B cell (primary cell): ENCODE measurements at regions not wholly inside any gene's neighbourhood (a gene's known extent, or its start where the extent isn't known, plus 50 kb on each side); places are given as distances from the start of the nearest gene placed in this dataset.

Source experiments
- ATAC-seq: fragments of 200-7000 bp; cut with Tn5 transposase; one replicate; pipeline ENCODE4 v1.10.0; 2021; ENCODE audit warnings: low read depth, mild to moderate bottlenecking, moderate number of reproducible peaks, moderate library complexity
- CTCF ChIA-PET: fragments of 350-600 bp; sonication (Branson Sonifier 250); formaldehyde crosslinking; loops from one replicate; lab custom pipeline; 2021; ENCODE audit warnings: antibody characterized with exemption, inconsistent platforms; lab: Charles Lee
- POLR2A ChIA-PET: fragments of 350-600 bp; sonication (Branson Sonifier 250); formaldehyde crosslinking; loops from one replicate; lab custom pipeline; 2021; ENCODE audit warnings: antibody characterized with exemption; lab: Charles Lee
- DNase-seq: peaks from one replicate; pipeline ENCODE4 v3.0.0; 2013
- H2AFZ ChIP-seq: 2 replicates; pipeline ENCODE4 v1.6.1; 2012; ENCODE audit warnings: mild to moderate bottlenecking, low read depth, low read length; ENCODE audit not compliant: insufficient read depth, poor library complexity, severe bottlenecking
- H3K27ac ChIP-seq, 2 donors: 1 replicate in 1 of 2; 2 replicates in 1 of 2; pipeline ENCODE4 v1.5.1; 2012 to 2013; ENCODE audit warnings: low read length in 2 of 2, mild to moderate bottlenecking in 2 of 2, moderate library complexity in 1 of 2
- H3K27me3 ChIP-seq, 4 experiments: fragments of 200-600 bp in 1 of 4; sonication (generic) in 1 of 4; replicated peaks in 1 of 4; 1 replicate in 2 of 4; 2 replicates in 2 of 4; pipeline versions ENCODE4 v1.6.1 to v1.7.0; 2013 to 2016; ENCODE audit warnings: low read length in 3 of 4, mild to moderate bottlenecking in 2 of 4, mixed read lengths in 1 of 4, moderate library complexity in 1 of 4; ENCODE audit not compliant: insufficient read depth in 4 of 4, control insufficient read depth in 3 of 4; ENCODE audit errors: control extremely low read depth in 1 of 4
- H3K36me3 ChIP-seq, 2 experiments: replicated peaks in 1 of 2; 1 replicate in 1 of 2; 2 replicates in 1 of 2; pipeline versions ENCODE4 v1.6.1 to v1.7.1; 2013; ENCODE audit warnings: low read length in 1 of 2; ENCODE audit not compliant: insufficient read depth in 2 of 2, control insufficient read depth in 1 of 2; ENCODE audit errors: control extremely low read depth in 1 of 2, extremely low read depth in 1 of 2
- H3K4me1 ChIP-seq, 2 donors: fragments of 200-600 bp in 1 of 2; sonication (generic) in 1 of 2; 1 replicate in 1 of 2; 2 replicates in 1 of 2; pipeline versions ENCODE4 v1.5.1 to v1.6.1; 2013 to 2017; ENCODE audit warnings: low read length in 2 of 2; ENCODE audit not compliant: control insufficient read depth in 2 of 2, insufficient read depth in 2 of 2
- H3K4me2 ChIP-seq: replicated peaks from 2 replicates; pipeline ENCODE3; 2012; ENCODE audit warnings: mild to moderate bottlenecking, low read depth, low read length; ENCODE audit not compliant: poor library complexity, severe bottlenecking
- H3K4me3 ChIP-seq, 5 experiments: fragments of 200-600 bp in 1 of 5; sonication (generic) in 1 of 5; 1 replicate in 3 of 5; 2 replicates in 2 of 5; pipeline versions ENCODE4 v1.5.1 to v1.7.0; 2011 to 2016; ENCODE audit warnings: low read length in 4 of 5, mild to moderate bottlenecking in 4 of 5, low read depth in 2 of 5, control low read depth in 1 of 5, moderate library complexity in 1 of 5; ENCODE audit not compliant: insufficient read depth in 1 of 5; ENCODE audit errors: control extremely low read depth in 1 of 5, extremely low read depth in 1 of 5
- H3K79me2 ChIP-seq: fragments of 200-600 bp; sonication (generic); one replicate; pipeline ENCODE4 v1.6.0; 2016; ENCODE audit warnings: low read length; ENCODE audit not compliant: control insufficient read depth, insufficient read depth
- H3K9ac ChIP-seq: fragments of 200-600 bp; sonication (generic); 2 replicates; pipeline ENCODE4 v1.6.1; 2017; ENCODE audit warnings: mild to moderate bottlenecking, low read length, moderate library complexity
- H3K9me3 ChIP-seq, 3 donors: one replicate each; pipeline versions ENCODE4 v1.6.1 to v1.7.1; 2013; ENCODE audit warnings: low read length in 2 of 3; ENCODE audit not compliant: control insufficient read depth in 2 of 3, insufficient read depth in 1 of 3; ENCODE audit errors: control extremely low read depth in 1 of 3
- H4K20me1 ChIP-seq: 2 replicates; pipeline ENCODE4 v1.6.0; 2012; ENCODE audit warnings: mild to moderate bottlenecking, low read length; ENCODE audit not compliant: insufficient read depth, control insufficient read depth, poor library complexity, severe bottlenecking
- H3K27ac Mint-ChIP-seq: one replicate; pipeline ENCODE4 v1.8.0; 2021; ENCODE audit warnings: mixed read lengths
- H3K27me3 Mint-ChIP-seq: one replicate; pipeline ENCODE4 v1.8.0; 2021; ENCODE audit warnings: mixed read lengths
- H3K4me1 Mint-ChIP-seq: one replicate; pipeline ENCODE4 v1.8.0; 2021; ENCODE audit warnings: mixed read lengths
- H3K4me3 Mint-ChIP-seq: one replicate; pipeline ENCODE4 v1.8.0; 2021; ENCODE audit warnings: mixed read lengths
- H3K9me3 Mint-ChIP-seq: one replicate; pipeline ENCODE4 v1.8.0; 2022; ENCODE audit warnings: mixed read lengths; ENCODE audit not compliant: insufficient read depth
- EZH2 ChIP-seq: IDR thresholded peaks from 2 replicates; pipeline ENCODE4 v1.6.1; 2012; ENCODE audit warnings: borderline replicate concordance, low read depth, mild to moderate bottlenecking, moderate library complexity, low read length; ENCODE audit not compliant: insufficient read depth, poor library complexity, severe bottlenecking
- WGBS: methylation state at CpG from one replicate; pipeline ENCODE4 v1.1.5; 2013; ENCODE audit warnings: missing lambda C conversion rate; ENCODE audit not compliant: insufficient coverage; 5-methylcytosine and 5-hydroxymethylcytosine counted together
- intact Hi-C: fragments of 100-400 bp; cut with micrococcal nuclease; formaldehyde crosslinking; loops from one replicate; pipeline ENCODE4 v1.10.0; 2022
- TF ChIP-seq, protein P1 (sequence below): fragments of 200-600 bp; IDR thresholded peaks from one replicate; pipeline ENCODE4 v1.8.0; 2022; ENCODE audit warnings: antibody characterized with exemption, mild to moderate bottlenecking

- intact Hi-C loops: no loop called here
- ChIA-PET POLR2A (no interaction called here), CTCF (no interaction called here)
- no peak for ATAC-seq
- no peak for DNase-seq
- Histone ChIP-seq H4K20me1 (no peaks in the 10 kb centered on the region), H3K27ac (no peak overlapping the region), H3K79me2 (no peaks in the 10 kb centered on the region), H3K27me3 (no peaks in the 10 kb centered on the region), H3K4me3 (no peak overlapping the region), H3K4me1 (no peaks in the 10 kb centered on the region), H3K36me3 (no peaks in the 10 kb centered on the region), H2AFZ (no peak overlapping the region), H3K9ac (no peak overlapping the region), H3K9me3 (peaks cover 0 to 7% (median 0%) of the 10 kb centered on the region in 3 donors), H3K4me2 (no peak overlapping the region)
- H3K9me3 Mint-ChIP-seq: peaks cover 5% of the 10 kb centered on the region
- H3K27me3 Mint-ChIP-seq: no peaks in the 10 kb centered on the region
- H3K4me1 Mint-ChIP-seq: no peaks in the 10 kb centered on the region
- H3K27ac Mint-ChIP-seq: no peak overlapping the region
- TF ChIP-seq EZH2: no peak
- TF ChIP-seq, protein P1, sequence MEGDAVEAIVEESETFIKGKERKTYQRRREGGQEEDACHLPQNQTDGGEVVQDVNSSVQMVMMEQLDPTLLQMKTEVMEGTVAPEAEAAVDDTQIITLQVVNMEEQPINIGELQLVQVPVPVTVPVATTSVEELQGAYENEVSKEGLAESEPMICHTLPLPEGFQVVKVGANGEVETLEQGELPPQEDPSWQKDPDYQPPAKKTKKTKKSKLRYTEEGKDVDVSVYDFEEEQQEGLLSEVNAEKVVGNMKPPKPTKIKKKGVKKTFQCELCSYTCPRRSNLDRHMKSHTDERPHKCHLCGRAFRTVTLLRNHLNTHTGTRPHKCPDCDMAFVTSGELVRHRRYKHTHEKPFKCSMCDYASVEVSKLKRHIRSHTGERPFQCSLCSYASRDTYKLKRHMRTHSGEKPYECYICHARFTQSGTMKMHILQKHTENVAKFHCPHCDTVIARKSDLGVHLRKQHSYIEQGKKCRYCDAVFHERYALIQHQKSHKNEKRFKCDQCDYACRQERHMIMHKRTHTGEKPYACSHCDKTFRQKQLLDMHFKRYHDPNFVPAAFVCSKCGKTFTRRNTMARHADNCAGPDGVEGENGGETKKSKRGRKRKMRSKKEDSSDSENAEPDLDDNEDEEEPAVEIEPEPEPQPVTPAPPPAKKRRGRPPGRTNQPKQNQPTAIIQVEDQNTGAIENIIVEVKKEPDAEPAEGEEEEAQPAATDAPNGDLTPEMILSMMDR: no peak
- 89% methylated on average over 1 of the region's 1 CpG for WGBS
- H3K4me3 Mint-ChIP-seq: no peak overlapping the region
Measured at GRCh38 chr2:220114443-220114842, 487.0 kb downstream of the SLC4A3 start.

- Histone ChIP-seq H2AFZ (no peak overlapping the region), H3K4me1 (no peaks in the 10 kb centered on the region), H3K36me3 (no peaks in the 10 kb centered on the region), H3K27ac (no peak overlapping the region), H3K4me2 (no peak overlapping the region), H3K9ac (no peak overlapping the region), H3K79me2 (no peaks in the 10 kb centered on the region), H3K9me3 (peaks cover 0 to 7% (median 0%) of the 10 kb centered on the region in 3 donors), H3K4me3 (no peak overlapping the region), H4K20me1 (no peaks in the 10 kb centered on the region), H3K27me3 (no peaks in the 10 kb centered on the region)
- Mint-ChIP-seq H3K4me3 (no peak overlapping the region), H3K27ac (no peak overlapping the region), H3K4me1 (no peaks in the 10 kb centered on the region), H3K9me3 (peaks cover 5% of the 10 kb centered on the region), H3K27me3 (no peaks in the 10 kb centered on the region)
- intact Hi-C loops: no loop called here
- ChIA-PET CTCF (no interaction called here), POLR2A (no interaction called here)
- TF ChIP-seq, protein P1: no peak
- no peak for TF ChIP-seq EZH2
- DNase-seq: no peak
- WGBS: 82% methylated on average over 3 of the region's 5 CpGs
- ATAC-seq: no peak
Measured at GRCh38 chr2:220117025-220117424, 489.6 kb downstream of the SLC4A3 start.
